WTC11 (cell line): ENCODE measurements at regions not wholly inside any gene's neighbourhood (a gene's known extent, or its start where the extent isn't known, plus 50 kb on each side); places are given as distances from the start of the nearest gene placed in this dataset.

Source experiments
- ATAC-seq: fragments of 200-7000 bp; cut with Tn5 transposase; 2 replicates; pipeline ENCODE4 v1.10.0; 2021; ENCODE audit warnings: mild to moderate bottlenecking, moderate library complexity
- CTCF ChIA-PET: fragments of 300-600 bp; sonication (Branson Sonifier 250); formaldehyde crosslinking; loops from one replicate; lab custom pipeline; 2021; ENCODE audit warnings: antibody characterized with exemption; lab: Charles Lee
- POLR2A ChIA-PET: fragments of 350-600 bp; sonication (Branson Sonifier 250); formaldehyde crosslinking; loops from one replicate; lab custom pipeline; 2021; ENCODE audit warnings: antibody characterized with exemption; lab: Charles Lee
- DNase-seq: peaks from one replicate; pipeline ENCODE4 v3.0.0; 2021; ENCODE audit warnings: low spot score
- H3K27ac Mint-ChIP-seq: 2 replicates; pipeline ENCODE4 v1.8.0; 2021; ENCODE audit warnings: mixed read lengths
- H3K27me3 Mint-ChIP-seq: 2 replicates; pipeline ENCODE4 v1.8.0; 2021; ENCODE audit warnings: low read depth, mild to moderate bottlenecking, moderate library complexity, mixed read lengths
- H3K36me3 Mint-ChIP-seq: 2 replicates; pipeline ENCODE4 v1.8.0; 2021; ENCODE audit warnings: mixed read lengths
- H3K4me1 Mint-ChIP-seq: 2 replicates; pipeline ENCODE4 v1.8.0; 2022; ENCODE audit warnings: mixed read lengths
- H3K4me3 Mint-ChIP-seq: 2 replicates; pipeline ENCODE4 v1.8.0; 2021; ENCODE audit warnings: mild to moderate bottlenecking, moderate library complexity, mixed read lengths
- H3K9me3 Mint-ChIP-seq: 2 replicates; pipeline ENCODE4 v1.8.0; 2021; ENCODE audit warnings: mixed read lengths
- ATF3 ChIP-seq: sonication (generic); formaldehyde crosslinking; conservative IDR thresholded peaks from 2 replicates; pipeline ENCODE4 v1.8.1; 2022; ENCODE audit warnings: mild to moderate bottlenecking, missing genetic modification reagents
- FOXP4 ChIP-seq: sonication (generic); formaldehyde crosslinking; IDR thresholded peaks from 2 replicates; pipeline ENCODE4 v1.8.0; 2022; ENCODE audit warnings: mild to moderate bottlenecking, missing genetic modification reagents
- GABPB1 ChIP-seq: sonication (generic); formaldehyde crosslinking; IDR thresholded peaks from 2 replicates; pipeline ENCODE4 v1.8.1; 2023; ENCODE audit warnings: mild to moderate bottlenecking, missing genetic modification reagents
- NFE2L1 ChIP-seq: sonication (generic); formaldehyde crosslinking; IDR thresholded peaks from 2 replicates; pipeline ENCODE4 v1.8.1; 2023; ENCODE audit warnings: missing genetic modification reagents
- OVOL2 ChIP-seq: fragments of 250-450 bp; sonication (Bioruptor Pico); IDR thresholded peaks from 2 replicates; pipeline ENCODE4 v1.9.0; 2021; ENCODE audit warnings: mild to moderate bottlenecking, borderline replicate concordance
- SP1 ChIP-seq: sonication (generic); formaldehyde crosslinking; conservative IDR thresholded peaks from 2 replicates; pipeline ENCODE4 v1.8.1; 2022; ENCODE audit warnings: missing genetic modification reagents
- USF2 ChIP-seq: sonication (generic); formaldehyde crosslinking; IDR thresholded peaks from 2 replicates; pipeline ENCODE4 v1.8.1; 2023; ENCODE audit warnings: mild to moderate bottlenecking, missing genetic modification reagents, moderate library complexity
- TF ChIP-seq, protein P1 (sequence below): sonication (generic); formaldehyde crosslinking; IDR thresholded peaks from 2 replicates; pipeline ENCODE4 v1.8.0; 2023; ENCODE audit warnings: missing genetic modification reagents, mild to moderate bottlenecking, borderline replicate concordance
- TF ChIP-seq, protein P2 (sequence below): sonication (generic); formaldehyde crosslinking; IDR thresholded peaks from 2 replicates; pipeline ENCODE4 v1.8.0; 2022; ENCODE audit warnings: missing genetic modification reagents
- TF ChIP-seq, protein P3 (sequence below): sonication (generic); formaldehyde crosslinking; IDR thresholded peaks from 2 replicates; pipeline ENCODE4 v1.8.0; 2022; ENCODE audit warnings: mild to moderate bottlenecking, missing genetic modification reagents

- TF ChIP-seq, protein P1, sequence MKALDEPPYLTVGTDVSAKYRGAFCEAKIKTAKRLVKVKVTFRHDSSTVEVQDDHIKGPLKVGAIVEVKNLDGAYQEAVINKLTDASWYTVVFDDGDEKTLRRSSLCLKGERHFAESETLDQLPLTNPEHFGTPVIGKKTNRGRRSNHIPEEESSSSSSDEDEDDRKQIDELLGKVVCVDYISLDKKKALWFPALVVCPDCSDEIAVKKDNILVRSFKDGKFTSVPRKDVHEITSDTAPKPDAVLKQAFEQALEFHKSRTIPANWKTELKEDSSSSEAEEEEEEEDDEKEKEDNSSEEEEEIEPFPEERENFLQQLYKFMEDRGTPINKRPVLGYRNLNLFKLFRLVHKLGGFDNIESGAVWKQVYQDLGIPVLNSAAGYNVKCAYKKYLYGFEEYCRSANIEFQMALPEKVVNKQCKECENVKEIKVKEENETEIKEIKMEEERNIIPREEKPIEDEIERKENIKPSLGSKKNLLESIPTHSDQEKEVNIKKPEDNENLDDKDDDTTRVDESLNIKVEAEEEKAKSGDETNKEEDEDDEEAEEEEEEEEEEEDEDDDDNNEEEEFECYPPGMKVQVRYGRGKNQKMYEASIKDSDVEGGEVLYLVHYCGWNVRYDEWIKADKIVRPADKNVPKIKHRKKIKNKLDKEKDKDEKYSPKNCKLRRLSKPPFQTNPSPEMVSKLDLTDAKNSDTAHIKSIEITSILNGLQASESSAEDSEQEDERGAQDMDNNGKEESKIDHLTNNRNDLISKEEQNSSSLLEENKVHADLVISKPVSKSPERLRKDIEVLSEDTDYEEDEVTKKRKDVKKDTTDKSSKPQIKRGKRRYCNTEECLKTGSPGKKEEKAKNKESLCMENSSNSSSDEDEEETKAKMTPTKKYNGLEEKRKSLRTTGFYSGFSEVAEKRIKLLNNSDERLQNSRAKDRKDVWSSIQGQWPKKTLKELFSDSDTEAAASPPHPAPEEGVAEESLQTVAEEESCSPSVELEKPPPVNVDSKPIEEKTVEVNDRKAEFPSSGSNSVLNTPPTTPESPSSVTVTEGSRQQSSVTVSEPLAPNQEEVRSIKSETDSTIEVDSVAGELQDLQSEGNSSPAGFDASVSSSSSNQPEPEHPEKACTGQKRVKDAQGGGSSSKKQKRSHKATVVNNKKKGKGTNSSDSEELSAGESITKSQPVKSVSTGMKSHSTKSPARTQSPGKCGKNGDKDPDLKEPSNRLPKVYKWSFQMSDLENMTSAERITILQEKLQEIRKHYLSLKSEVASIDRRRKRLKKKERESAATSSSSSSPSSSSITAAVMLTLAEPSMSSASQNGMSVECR = 0 out of 2 replicates have a peak, but pooled peaks have one; percentile 6
- TF ChIP-seq GABPB1 (CRISPR knock-in tag) = 0 out of 2 replicates have a peak, but pooled peaks have one; percentile 7
- TF ChIP-seq, protein P2, sequence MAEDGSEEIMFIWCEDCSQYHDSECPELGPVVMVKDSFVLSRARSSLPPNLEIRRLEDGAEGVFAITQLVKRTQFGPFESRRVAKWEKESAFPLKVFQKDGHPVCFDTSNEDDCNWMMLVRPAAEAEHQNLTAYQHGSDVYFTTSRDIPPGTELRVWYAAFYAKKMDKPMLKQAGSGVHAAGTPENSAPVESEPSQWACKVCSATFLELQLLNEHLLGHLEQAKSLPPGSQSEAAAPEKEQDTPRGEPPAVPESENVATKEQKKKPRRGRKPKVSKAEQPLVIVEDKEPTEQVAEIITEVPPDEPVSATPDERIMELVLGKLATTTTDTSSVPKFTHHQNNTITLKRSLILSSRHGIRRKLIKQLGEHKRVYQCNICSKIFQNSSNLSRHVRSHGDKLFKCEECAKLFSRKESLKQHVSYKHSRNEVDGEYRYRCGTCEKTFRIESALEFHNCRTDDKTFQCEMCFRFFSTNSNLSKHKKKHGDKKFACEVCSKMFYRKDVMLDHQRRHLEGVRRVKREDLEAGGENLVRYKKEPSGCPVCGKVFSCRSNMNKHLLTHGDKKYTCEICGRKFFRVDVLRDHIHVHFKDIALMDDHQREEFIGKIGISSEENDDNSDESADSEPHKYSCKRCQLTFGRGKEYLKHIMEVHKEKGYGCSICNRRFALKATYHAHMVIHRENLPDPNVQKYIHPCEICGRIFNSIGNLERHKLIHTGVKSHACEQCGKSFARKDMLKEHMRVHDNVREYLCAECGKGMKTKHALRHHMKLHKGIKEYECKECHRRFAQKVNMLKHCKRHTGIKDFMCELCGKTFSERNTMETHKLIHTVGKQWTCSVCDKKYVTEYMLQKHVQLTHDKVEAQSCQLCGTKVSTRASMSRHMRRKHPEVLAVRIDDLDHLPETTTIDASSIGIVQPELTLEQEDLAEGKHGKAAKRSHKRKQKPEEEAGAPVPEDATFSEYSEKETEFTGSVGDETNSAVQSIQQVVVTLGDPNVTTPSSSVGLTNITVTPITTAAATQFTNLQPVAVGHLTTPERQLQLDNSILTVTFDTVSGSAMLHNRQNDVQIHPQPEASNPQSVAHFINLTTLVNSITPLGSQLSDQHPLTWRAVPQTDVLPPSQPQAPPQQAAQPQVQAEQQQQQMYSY = peak; percentile 98
- TF ChIP-seq OVOL2 (CRISPR knock-in tag) = no peak
Observed at GRCh38 chr7:25950488-25951413, 201.2 kb upstream of the NFE2L3 start (continued).

DNA sequence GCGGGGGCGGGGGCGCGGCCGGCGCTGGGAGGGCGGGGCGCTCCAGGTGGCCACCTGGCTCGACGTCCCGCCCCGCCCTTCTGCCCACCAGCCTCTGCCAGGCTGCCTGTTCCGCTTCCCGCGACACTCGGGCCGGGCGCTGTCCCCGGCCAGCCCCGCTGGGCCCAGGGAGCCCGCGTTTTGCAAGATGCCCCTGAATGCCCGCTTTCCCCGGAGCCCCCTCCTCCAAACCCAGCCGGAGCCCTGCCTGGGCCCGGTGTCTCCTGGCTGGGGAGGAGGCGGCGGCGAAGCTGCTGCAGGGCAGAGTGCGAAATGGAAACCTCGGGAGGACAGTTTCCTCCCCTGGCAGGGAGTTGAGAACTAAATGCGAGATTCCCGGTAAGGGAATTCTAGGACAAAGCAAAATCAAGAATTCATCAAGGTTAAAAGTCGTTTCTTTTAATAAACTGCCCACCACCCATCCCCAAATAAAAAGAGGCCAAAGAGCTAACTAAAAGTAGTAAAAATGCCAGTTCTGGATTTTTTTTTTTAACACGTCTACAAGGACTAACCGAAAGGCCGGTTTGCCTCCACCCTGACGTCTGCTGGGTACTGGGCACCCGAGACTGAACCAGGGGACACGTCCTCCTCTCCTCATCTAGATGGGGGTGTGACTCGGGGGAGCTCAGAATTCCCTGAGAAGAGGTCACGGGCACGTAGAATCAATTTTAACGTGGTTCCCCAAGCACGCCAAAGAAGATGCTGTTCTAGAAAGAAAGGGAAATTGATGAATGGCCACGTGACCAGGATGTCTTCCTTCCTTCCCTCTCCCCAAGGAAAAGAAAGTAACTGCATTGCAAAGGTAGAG, 200.4 kb upstream of the NFE2L3 start:
- ATAC-seq (peak; percentile 53), DNase-seq (no peak)
- CTCF ChIA-PET = interaction anchor here (0.7 to 0.8 kb wide), 2 partner anchors 112 to 257 kb away, joined by 3 read pairs; no protein-coding TSS in a partner anchor
- POLR2A ChIA-PET = interaction anchor here (0.7 kb wide), 1 partner anchor 56 kb away, joined by 3 read pairs; no protein-coding TSS in a partner anchor
- peaks cover 21% of the 10 kb centered on the region for H3K36me3 Mint-ChIP-seq
- H3K9me3 Mint-ChIP-seq = peaks cover 17% of the 10 kb centered on the region
- peaks cover 54% of the 10 kb centered on the region for H3K4me1 Mint-ChIP-seq
- H3K27ac Mint-ChIP-seq = peak overlapping the region; percentile 90
- peak overlapping the region; percentile 74 for H3K4me3 Mint-ChIP-seq
- 0 out of 2 replicates have a peak, but pooled peaks have one; percentile 4 for TF ChIP-seq GABPB1 (CRISPR knock-in tag)
- no peak for TF ChIP-seq NFE2L1 (CRISPR knock-in tag)
- TF ChIP-seq SP1 (CRISPR knock-in tag) = peak; percentile 27; the same call in 1 of the 2 replicates
- TF ChIP-seq, protein P2 = peak; percentile 42
- TF ChIP-seq, protein P3, sequence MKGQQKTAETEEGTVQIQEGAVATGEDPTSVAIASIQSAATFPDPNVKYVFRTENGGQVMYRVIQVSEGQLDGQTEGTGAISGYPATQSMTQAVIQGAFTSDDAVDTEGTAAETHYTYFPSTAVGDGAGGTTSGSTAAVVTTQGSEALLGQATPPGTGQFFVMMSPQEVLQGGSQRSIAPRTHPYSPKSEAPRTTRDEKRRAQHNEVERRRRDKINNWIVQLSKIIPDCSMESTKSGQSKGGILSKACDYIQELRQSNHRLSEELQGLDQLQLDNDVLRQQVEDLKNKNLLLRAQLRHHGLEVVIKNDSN (CRISPR knock-in tag) = peak; percentile 85
- peak; percentile 86 for TF ChIP-seq USF2 (CRISPR knock-in tag)
- TF ChIP-seq ATF3 (CRISPR knock-in tag) = no peak
- TF ChIP-seq FOXP4 (CRISPR knock-in tag) = peak; percentile 45; the same call in 1 of the 2 replicates
- H3K27me3 Mint-ChIP-seq = no peaks in the 10 kb centered on the region; the same call in 1 of the 2 replicates
